Skin of body (tissue), 1 donor: ENCODE measurements at regions not wholly inside any gene's neighbourhood (a gene's known extent, or its start where the extent isn't known, plus 50 kb on each side); places are given as distances from the start of the nearest gene placed in this dataset.

Experiments
- DNase-seq: peaks from one replicate; lab custom pipeline; 2025; lab: John Stamatoyannopoulos, UW

DNA sequence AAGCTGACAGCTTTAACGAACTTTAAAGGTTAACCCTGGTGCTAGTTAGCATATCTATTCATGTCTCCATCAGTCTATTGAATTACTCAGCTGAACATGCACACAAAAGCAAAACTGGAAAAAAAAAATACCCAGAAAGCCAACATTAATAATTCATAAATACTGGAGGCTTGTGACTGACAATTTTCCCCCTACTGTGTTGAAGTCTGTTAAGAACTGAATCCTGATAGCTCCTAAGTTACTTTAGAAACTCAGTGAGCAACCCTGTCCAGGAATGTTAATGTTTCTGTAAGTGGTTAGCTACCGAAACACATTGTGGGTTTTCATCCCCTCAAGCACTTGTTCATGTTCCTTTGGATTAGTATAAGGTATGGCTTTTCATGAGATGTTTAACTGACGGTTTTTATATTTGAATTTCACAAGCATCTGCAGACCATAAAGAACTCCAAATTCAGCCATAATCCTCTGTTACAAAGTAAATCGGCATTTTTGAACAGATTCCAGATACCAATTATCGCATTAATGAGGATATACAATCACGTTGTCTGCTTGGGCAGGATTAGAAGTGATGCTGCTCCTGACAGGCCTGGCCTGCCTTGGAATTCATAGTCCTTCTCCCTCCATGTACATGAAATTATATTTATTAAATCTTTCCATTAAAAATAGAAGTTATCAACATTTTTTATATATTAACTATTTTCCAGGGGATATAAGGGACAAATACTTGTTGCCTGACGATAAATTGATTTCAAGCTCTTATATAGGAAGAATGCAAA, 331.2 kb downstream of the TLE4 start:
- no peak for DNase-seq

DNA sequence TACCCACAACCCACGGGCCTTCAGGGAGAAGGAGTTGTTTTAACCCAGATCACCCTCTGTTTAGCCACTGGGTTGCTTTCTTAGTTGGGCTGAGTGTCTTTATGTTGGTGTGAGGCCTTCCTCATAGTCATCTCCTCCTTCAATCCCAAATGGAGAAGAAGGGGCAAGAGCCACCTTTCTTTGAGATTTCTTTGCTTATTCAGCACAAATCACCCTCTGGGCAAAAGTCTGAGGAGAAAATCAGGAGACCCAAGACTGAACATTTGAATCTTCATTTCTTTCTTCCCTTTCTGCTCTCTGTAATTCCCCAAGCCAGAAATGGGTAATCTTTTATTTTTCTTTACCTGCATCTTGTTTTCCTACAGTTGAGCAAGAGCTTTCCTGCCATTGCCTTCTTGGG, 329.0 kb downstream of the TLE4 start:
- DNase-seq = no peak

DNA sequence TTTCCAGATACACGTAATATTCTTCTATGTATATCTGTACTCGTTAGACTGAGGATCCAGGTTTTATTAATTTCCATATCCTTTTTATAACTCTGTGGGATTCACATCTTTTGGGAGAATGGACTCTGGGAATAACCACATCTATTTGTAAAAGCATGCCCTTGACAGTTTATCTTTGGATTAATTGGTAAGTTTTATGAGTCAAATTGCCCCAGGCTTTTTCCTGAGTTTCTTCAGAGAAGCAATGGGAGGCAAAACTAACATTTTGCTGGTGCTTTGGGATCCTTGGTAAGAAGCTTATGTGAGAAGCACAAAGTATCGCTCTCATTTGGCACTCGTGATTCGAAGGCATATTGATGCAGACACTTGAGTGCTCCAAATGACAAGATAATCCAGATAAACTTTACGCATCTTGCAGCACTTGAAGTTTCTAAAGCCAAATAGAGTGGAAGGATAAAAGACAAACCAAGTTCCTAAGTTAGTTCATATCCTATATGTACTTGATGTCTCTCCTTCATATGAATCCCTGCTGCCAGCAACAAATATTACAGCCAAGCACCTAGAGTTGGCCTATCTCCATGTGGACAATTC, 324.7 kb downstream of the TLE4 start:
- DNase-seq = no peak

DNA sequence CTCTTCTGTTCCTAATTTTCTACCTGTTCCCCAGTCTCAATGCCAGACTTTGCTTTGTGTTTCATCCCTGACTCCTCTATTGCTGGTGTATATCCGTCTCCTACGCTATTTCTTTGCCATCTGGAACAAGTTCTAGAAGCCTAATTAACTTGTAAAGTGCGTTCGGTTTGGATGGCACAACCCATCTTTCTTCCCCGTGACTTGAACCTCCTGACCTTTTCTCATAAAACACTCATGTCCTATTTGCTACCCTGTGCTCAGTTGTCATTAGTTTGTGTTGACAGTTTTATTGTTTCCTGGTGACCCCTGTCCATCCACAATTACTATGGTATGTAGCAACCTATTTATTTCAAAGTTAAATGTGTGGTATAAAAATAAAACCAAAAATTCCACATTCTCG, 323.5 kb downstream of the TLE4 start:
- no peak for DNase-seq

DNA sequence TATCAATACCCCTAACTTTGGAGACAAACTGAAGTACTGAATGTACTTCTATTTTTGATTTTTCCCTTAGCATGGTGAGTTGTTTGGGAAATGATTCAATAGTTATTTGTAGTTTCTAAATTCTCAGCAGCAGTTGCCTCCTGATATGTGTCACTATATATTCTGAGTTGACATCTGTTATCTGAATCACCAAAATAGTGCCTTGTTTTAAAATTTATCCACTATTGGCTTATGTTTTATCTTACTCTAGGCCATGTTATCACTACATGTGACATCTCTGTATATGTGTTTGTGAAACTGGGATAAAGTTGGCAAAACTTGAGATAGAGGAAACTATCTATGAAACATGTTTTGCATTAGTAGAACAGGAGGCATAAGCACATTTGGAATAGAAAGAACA, 317.6 kb downstream of the TLE4 start:
- no peak for DNase-seq

DNA sequence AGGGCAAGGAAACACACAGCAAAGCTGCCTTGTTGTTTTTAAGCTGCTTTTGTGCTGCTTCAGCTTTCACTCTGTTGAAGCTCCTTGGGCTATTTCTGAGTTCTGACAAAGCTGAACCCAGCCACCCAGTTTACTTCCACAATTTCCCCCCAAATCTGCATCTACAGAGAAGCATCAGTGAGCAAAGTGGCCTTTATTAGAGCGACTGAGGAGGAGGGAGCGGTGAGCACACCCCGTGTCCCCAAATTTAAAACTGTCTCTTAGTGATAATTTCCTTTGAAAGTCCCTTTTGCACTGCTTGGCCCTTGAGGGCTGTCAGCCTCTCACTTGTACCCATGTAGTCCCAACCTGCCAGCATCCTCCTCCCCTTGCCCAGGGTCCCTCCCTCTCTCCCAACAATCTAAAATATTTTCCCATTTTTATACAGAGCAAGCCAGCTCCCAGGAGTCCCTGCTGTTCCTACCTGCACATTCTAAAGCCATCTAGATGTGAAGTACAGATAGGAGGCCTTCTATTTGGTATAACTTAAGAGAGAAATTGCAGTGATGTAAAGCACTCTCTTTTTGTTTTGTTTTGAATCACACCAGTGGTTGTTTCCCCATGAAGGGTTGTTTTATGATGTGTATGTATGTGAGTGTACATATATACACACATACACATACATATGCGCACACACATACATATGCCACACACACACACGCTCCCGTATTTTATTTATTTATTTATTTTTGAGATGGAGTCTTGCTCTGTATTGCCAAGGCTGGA, 313.5 kb downstream of the TLE4 start:
- no peak for DNase-seq

DNA sequence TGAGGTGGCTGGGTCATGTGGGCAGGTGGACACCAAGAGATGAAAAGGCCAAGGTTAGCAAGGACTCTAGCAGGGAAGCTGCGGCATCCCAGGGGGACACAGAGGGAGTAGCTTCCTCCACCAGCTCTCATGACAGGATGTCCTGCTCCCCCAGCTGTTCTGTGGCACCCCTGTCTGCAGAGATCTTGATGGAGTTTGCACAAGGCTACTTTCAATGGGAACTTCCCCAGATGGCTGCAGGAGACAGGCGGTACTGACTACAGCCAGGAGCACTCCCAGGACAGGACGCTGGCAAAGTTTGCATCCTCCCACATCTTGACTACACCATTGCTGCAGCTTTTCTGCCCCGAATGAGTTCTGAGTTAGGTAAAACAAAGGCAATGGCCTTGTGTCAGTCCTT, 312.8 kb downstream of the TLE4 start:
- DNase-seq = no peak

DNA sequence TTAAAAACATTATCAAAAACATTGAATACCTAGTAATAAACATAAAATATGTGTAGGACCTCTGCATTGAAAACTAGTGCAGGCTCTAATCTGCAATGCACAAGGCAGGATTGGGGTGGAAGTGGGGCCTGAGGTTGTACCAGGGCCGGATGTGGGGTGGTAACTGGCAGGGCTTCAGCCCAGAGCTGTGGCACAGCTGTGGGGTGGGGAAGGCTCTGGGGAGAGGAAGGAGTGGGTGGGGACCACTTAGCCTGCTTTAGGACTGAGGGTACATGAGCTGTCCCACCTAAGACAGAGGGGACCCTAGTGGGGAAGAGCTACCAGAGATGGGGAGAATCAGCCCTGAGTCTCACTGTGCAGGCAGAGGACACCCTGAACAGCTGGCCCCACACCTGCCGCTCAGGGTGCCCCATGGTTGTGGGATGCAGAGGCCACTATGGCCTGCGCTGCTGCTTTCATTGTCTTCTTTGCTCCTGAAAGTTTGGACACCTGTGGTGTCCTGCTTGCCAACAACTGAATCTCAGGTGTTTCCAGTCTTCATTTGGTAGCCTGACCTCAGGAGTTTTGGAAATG, 311.4 kb downstream of the TLE4 start:
- no peak for DNase-seq

DNA sequence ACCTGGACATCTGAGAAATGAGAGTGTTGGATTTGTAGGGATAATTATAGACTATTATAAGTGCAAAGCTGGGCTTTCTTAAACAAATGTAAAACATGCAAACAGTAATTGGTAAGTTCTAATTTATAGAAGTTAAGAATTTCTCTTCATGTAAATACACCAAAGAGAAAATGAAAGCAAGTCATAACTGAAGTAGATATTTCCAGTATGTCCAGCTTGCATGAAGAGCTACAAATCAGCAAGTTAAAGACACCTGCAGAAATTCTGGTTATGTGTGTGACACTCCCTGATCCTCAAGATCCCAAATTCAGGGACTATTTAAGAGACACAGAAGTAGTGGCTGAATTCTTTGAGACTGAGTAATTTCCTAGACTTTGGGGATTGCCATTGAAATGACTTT, 308.9 kb downstream of the TLE4 start:
- DNase-seq = no peak

DNA sequence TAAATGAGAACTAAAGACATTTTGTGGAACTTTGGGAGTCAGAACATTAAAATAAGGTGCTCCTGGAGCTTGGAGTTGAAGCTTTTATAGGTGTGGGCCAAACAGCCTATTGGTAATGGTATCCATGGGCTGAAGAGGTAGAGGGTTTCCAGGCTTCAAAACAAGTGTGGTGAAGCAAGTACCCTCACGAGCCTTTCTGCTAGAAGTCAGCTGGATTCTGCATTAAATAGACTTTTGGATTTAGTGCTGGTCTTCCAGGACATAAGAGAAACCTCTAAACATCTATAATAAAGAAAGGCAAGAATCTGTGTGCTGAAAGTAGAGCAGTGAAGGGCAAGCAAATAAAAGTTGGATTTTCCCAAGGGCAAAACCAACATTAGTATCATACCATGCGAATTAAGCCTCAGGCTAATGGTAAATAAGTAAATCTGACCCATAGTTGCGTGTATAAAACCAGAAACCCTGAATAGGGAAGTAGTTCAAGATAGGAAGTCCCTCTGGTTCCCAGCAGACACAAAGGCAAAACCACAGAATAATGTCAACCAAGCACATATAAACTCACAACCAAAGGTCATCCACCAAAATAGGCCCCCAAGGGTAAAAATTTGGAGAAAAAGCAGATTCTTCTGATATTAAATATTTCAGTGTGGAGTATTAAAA, 306.3 kb downstream of the TLE4 start:
- DNase-seq = no peak

DNA sequence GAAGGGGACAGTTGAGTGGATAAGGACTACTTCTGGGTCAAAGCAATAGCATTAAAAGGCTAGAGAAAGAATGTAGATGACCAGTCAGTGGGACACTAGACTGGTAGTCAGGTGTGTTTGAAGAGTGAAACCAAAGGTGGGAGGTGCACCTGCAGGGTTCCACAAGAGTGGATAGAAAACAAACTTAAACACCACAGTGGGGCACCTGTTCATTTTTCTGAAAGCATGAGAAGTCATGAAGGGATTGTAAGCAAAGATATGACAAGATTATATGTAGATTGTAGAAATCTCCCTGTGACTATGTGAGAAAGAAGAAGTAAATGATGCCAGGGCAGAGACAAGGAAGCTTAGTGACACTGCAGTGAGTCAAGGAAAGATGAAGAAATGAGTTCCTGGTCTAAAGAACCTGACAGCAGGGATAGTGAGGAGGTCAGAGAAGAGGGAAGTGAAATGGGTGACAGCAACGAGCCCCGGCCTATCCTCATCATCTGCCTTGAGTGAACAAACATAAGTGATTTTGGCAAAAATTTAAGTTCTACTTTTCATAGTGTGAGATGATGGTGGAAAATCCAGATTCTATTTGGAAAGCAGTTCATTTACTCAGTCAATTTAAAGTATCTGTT, 296.9 kb downstream of the TLE4 start:
- no peak for DNase-seq

DNA sequence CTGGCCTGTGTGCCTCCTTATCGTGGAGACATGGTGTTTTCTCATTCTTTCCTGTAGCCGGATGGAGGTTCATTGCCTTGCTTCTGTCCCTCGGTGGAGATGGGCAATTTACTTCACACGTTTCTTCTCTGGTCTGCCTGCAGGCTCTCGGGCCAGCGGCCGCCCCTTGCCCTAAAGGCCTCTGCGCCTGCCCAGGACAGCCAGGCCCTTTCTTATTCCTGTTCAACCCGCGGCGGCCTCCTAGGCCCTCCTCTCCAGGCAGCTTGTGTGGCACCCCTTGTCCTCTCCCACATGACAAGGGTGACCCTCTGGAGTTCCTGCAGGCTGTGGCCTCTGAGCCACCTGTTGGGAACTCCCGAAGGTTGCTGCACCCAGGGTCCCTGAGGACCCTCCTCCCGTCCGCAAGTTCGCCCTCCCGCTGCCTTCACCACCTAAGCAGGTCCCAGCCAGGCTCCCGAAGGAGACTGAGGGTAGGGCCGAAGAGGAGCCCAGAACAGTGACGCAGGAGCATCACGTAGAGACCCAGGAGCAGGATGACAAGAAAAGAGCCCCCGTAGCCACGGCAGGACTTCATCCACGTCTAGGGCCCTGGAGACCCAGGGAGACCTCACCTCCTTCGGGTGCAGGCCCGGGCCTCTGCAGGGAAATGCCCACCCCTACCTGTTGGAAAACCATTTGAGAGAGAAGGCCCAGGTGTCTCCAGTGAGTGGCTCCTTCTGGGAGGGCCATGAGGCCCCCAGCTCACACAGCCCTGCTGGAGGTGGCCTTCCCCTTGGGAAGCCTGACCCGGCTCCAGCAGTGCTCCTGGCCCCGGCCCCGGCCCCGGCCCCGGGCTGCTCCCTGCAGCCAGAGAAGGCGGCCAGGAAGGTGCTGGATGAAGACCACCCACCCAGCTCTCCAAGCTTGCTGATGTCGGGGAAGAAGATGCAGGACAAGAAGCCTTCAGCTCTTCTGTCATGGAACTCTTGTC, 291.4 kb downstream of the TLE4 start:
- no peak for DNase-seq

DNA sequence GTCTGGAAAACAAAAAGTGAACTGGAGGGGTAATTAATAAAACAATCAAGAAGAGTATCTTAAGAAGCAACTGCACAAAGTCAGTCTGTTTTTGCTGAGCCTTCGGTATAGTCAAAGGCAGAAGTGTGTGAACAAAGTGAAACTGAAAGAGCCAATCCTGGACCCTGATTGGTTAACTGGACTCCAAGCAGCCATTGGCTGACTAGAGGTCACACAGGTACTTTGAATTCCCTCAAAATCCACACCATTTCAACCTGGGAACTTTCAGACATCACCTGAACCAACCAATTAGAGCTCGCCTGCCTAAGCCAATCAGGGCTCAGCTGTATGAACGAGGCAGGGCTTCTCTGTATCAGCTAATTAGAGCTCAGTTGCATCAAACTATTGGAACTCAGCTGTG, 286.7 kb downstream of the TLE4 start:
- no peak for DNase-seq

DNA sequence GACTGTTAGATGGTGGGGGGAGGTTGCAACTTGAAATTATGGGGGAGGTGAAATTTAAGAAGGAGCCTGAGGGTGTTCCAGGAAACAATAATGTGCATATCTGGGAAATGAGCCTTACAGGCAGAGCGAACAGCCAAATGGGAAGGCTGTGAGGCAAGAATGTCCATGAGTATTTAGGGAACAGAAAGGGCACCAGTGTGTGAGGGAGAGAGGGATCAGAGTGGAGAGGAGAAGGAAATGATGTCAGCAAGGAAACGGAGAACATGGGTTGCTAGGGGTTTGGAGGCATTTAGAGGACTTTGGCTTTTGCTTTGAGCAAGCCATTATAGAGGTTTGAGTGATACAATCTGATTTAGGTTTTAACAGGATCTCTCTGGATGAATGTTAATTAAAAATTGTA, 285.4 kb downstream of the TLE4 start:
- no peak for DNase-seq

DNA sequence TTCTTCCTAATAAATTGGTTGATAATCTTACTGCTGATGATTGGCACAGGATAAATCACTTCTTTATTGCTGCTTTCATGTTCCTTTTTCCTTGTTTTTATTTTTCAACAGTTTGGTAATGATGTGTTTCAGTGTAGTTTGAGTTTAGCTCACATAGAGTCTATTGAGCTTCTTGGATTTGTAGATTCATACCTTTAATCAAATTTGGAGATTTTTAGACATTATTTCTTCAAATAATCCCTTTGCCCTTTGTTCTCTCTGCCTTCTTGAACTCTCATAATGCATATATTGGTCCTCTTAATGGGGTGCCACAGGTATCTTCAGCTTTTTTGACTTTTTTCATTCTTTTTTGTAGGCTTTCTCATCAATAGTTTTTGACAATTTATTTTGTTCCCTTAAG, 275.3 kb downstream of the TLE4 start:
- no peak for DNase-seq

DNA sequence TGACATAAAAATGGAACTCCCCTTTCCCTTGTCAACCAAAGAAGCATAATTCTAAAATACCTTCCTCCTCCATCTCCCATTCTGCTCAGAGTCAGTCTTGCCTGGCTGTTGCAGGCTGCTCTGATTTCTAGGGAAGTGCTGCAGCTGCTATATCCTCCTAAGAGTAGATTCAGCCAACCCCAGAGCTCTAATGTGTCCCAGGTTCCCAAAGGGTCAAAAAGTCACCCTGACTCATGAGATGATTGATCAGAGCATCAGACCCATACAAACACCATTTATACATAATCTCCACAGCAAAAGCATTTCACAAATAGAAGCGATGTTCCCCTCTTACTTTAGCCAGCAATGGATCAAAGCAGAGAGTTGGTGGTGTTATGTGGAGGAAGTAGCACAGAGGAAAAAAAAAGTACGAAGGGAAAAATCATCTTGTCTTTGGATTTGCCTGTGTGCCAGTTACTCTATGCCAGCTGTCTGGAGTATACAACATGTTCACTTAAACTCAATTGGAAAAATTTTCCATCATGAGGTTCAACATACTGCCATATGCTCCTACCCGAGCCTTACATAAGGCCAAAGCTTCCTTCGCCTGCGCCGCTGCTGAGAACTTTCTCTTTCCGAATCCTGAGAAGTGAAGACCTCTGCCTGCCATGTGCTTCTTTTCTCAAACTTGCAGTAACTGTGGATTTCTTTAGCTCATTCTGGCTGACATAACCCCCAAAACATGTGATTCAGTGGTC, 258.0 kb downstream of the TLE4 start:
- DNase-seq = no peak

DNA sequence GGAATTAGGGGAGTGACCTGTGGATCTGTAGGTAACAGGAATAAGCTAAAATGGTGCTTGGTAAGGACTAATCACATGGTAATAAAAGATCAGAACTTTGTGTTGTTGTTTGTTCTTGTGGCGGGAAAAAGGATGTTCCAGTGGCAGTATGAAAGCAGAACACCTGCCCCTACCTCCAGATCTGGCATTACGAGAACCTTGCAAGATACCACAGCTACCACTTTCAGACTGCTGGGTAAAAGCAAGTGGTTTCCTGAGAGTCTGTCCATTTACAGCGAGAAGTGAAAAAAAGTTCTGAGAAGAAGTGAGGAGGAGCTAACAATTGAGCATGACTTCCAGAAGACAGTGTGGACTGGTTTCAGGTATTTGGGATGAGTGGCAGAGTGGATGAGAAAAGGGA, 252.5 kb downstream of the TLE4 start:
- DNase-seq = no peak

DNA sequence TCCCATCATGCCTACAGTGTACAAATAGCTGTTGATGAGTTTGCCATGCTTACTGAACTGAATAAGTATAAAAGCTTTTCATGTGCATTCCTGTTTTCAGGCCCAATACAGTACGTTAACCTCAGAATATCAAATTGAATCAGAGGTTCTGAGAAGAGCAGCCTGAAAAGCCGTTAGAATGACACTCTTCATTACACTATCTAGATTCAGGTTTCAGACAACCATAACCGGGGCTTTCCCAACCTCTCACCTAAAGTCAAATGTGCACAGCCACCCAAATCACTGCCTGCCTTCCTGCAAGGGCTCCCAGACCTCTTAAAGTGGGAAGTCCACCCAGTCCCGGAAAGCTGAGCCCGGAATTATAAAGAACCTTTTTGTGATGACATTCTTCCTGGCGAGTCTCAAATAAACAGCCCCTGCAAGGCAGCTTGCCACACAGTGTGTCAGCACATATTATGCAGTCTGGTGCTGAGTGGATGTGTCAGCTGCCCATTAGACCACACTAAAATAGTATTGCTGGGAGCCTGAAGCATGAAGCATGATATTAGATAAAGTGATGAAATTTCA, 245.8 kb downstream of the TLE4 start:
- DNase-seq = no peak

DNA sequence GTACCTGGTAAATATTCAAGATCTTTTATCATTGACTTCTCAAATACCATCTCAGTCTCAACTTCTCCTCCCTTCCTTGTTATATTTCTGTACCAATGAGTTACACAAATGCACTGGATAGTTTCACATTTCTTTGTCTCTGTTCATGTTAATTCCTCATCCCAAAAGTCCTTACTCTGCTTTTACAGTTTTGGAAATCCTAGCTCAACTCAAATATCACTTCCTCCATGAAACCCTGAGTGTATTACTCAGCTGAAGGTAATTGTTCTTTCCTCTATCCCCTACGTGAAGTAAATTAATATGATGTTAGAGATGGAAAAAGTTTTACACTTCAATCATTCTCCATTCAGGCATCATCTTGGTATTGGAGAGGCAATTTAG, 241.5 kb downstream of the TLE4 start:
- DNase-seq = no peak
